ENCODE measurements at regions not wholly inside any gene's neighbourhood (a gene's known extent, or its start where the extent isn't known, plus 50 kb on each side); places are given as distances from the start of the nearest gene placed in this dataset.

GRCh38 chr4:23613782-23614181 is 276.1 kb downstream of the PPARGC1A start:
- ChIA-PET CTCF (no interaction called here), POLR2A (no interaction called here)
- DNase-seq (ENCODE audit: low read depth, low spot score), result no peak

GRCh38 chr4:23602720-23603119 is 287.1 kb downstream of the PPARGC1A start:
- no peak for DNase-seq (ENCODE audit: low read depth, low spot score)
- TF ChIP-seq CTCF (IDR thresholded peaks at IDR 0.05; ENCODE audit: insufficient read depth, low read length, missing control alignments), result no peak
- POLR2A ChIA-PET, result no interaction called here
- no peak overlapping the region for H3K4me3 ChIP-seq (ENCODE audit: low read depth, low read length)
- CTCF ChIA-PET, result no interaction called here

More at GRCh38 chr4:23613782-23614181, 276.1 kb downstream of the PPARGC1A start:
- no peak for TF ChIP-seq CTCF (IDR thresholded peaks at IDR 0.05; ENCODE audit: insufficient read depth, low read length, missing control alignments)
- H3K4me3 ChIP-seq (ENCODE audit: low read depth, low read length), result no peak overlapping the region

GRCh38 chr4:23594125-23594524 is 295.7 kb downstream of the PPARGC1A start:
- no peak for TF ChIP-seq CTCF (IDR thresholded peaks at IDR 0.05; ENCODE audit: insufficient read depth, low read length, missing control alignments)
- H3K4me3 ChIP-seq (ENCODE audit: low read depth, low read length), result no peak overlapping the region
- ChIA-PET POLR2A (no interaction called here), CTCF (no interaction called here)
- no peak for DNase-seq (ENCODE audit: low read depth, low spot score)

GRCh38 chr4:23590431-23590830 is 299.4 kb downstream of the PPARGC1A start:
- no peak for DNase-seq (ENCODE audit: low read depth, low spot score)
- no peak overlapping the region for H3K4me3 ChIP-seq (ENCODE audit: low read depth, low read length)
- TF ChIP-seq CTCF (IDR thresholded peaks at IDR 0.05; ENCODE audit: insufficient read depth, low read length, missing control alignments), result no peak
- ChIA-PET POLR2A (no interaction called here), CTCF (no interaction called here)

GRCh38 chr4:23584024-23584423 is 305.8 kb downstream of the PPARGC1A start:
- no peak for DNase-seq (ENCODE audit: low read depth, low spot score)
- no peak overlapping the region for H3K4me3 ChIP-seq (ENCODE audit: low read depth, low read length)
- ChIA-PET CTCF (no interaction called here), POLR2A (no interaction called here)
- no peak for TF ChIP-seq CTCF (IDR thresholded peaks at IDR 0.05; ENCODE audit: insufficient read depth, low read length, missing control alignments)

GRCh38 chr4:23582671-23583070 is 307.2 kb downstream of the PPARGC1A start:
- CTCF ChIA-PET, result no interaction called here
- POLR2A ChIA-PET, result no interaction called here
- no peak overlapping the region for H3K4me3 ChIP-seq (ENCODE audit: low read depth, low read length)
- no peak for TF ChIP-seq CTCF (IDR thresholded peaks at IDR 0.05; ENCODE audit: insufficient read depth, low read length, missing control alignments)
- no peak for DNase-seq (ENCODE audit: low read depth, low spot score)

Data from AG04449 (cell line).